ENCODE measurements at regions not wholly inside any gene's neighbourhood (a gene's known extent, or its start where the extent isn't known, plus 50 kb on each side); places are given as distances from the start of the nearest gene placed in this dataset.
"Not testable (repeated sequence)": the region's sequence is repeated elsewhere in the genome, so short reads cannot be mapped to it uniquely, and the experiment has no call there.

GRCh38 chr6:101090281-101090680, 209.2 kb upstream of the ASCC3 start:
- DNase-seq: no peak
- Histone ChIP-seq H3K4me1 (no peaks in the 10 kb centered on the region), H3K27me3 (ENCODE audit: low read depth) (no peaks in the 10 kb centered on the region), H3K9me3 (replicated peaks) (peaks cover 25% of the 10 kb centered on the region), H3K27ac (replicated peaks) (no peak overlapping the region), H3K36me3 (no peaks in the 10 kb centered on the region), H3K4me3 (no peak overlapping the region)
- no peak for TF ChIP-seq CTCF (IDR thresholded peaks at IDR 0.05; ENCODE audit: borderline replicate concordance)
- intact Hi-C loops (cut with micrococcal nuclease): no loop called here

- H3K4me1 ChIP-seq; H3K27ac ChIP-seq (replicated peaks); intact Hi-C loops (cut with micrococcal nuclease); H3K4me3 ChIP-seq; H3K36me3 ChIP-seq; H3K27me3 ChIP-seq (ENCODE audit: low read depth); DNase-seq: not testable (repeated sequence)
- H3K9me3 ChIP-seq (replicated peaks): peaks cover 18% of the 10 kb centered on the region
Observed at GRCh38 chr6:101098605-101099004, 217.5 kb upstream of the ASCC3 start.

GRCh38 chr6:101102702-101103101, 221.6 kb upstream of the ASCC3 start:
- no peaks in the 10 kb centered on the region for H3K36me3 ChIP-seq
- H3K27ac ChIP-seq (replicated peaks): no peak overlapping the region
- intact Hi-C loops (cut with micrococcal nuclease): no loop called here
- H3K4me3 ChIP-seq: no peak overlapping the region
- no peak for DNase-seq
- H3K4me1 ChIP-seq: no peaks in the 10 kb centered on the region
- no peaks in the 10 kb centered on the region for H3K27me3 ChIP-seq (ENCODE audit: low read depth)
- TF ChIP-seq CTCF (IDR thresholded peaks at IDR 0.05; ENCODE audit: borderline replicate concordance): no peak
- H3K9me3 ChIP-seq (replicated peaks): peaks cover 18% of the 10 kb centered on the region

GRCh38 chr6:101108286-101108685, 227.2 kb upstream of the ASCC3 start:
- intact Hi-C loops (cut with micrococcal nuclease): no loop called here
- Histone ChIP-seq H3K36me3 (no peaks in the 10 kb centered on the region), H3K27ac (replicated peaks) (no peak overlapping the region), H3K4me3 (no peak overlapping the region), H3K4me1 (no peaks in the 10 kb centered on the region), H3K9me3 (replicated peaks) (no peaks in the 10 kb centered on the region), H3K27me3 (ENCODE audit: low read depth) (no peaks in the 10 kb centered on the region)
- DNase-seq: no peak
- no peak for TF ChIP-seq CTCF (IDR thresholded peaks at IDR 0.05; ENCODE audit: borderline replicate concordance)

GRCh38 chr6:101110814-101111213, 229.7 kb upstream of the ASCC3 start:
- no peaks in the 10 kb centered on the region for H3K4me1 ChIP-seq
- H3K27ac ChIP-seq (replicated peaks): no peak overlapping the region
- no peak overlapping the region for H3K4me3 ChIP-seq
- no peaks in the 10 kb centered on the region for H3K9me3 ChIP-seq (replicated peaks)
- no peak for TF ChIP-seq CTCF (IDR thresholded peaks at IDR 0.05; ENCODE audit: borderline replicate concordance)
- H3K27me3 ChIP-seq (ENCODE audit: low read depth): peaks cover 14% of the 10 kb centered on the region
- no peak for DNase-seq
- H3K36me3 ChIP-seq: no peaks in the 10 kb centered on the region
- intact Hi-C loops (cut with micrococcal nuclease): no loop called here

- no peak overlapping the region for H3K27ac ChIP-seq (replicated peaks)
- no peak overlapping the region for H3K4me3 ChIP-seq
- peaks cover 25% of the 10 kb centered on the region for H3K27me3 ChIP-seq (ENCODE audit: low read depth)
- H3K9me3 ChIP-seq (replicated peaks): no peaks in the 10 kb centered on the region
- intact Hi-C loops (cut with micrococcal nuclease): no loop called here
- DNase-seq: no peak
- no peak for TF ChIP-seq CTCF (IDR thresholded peaks at IDR 0.05; ENCODE audit: borderline replicate concordance)
- no peaks in the 10 kb centered on the region for H3K4me1 ChIP-seq
- H3K36me3 ChIP-seq: no peaks in the 10 kb centered on the region
Observed at GRCh38 chr6:101113468-101114260, 232.5 kb upstream of the ASCC3 start.
